Neuron (in vitro differentiated cells): ENCODE measurements at regions not wholly inside any gene's neighbourhood (a gene's known extent, or its start where the extent isn't known, plus 50 kb on each side); places are given as distances from the start of the nearest gene placed in this dataset.

Experiments
- H2AFZ ChIP-seq: one replicate; pipeline ENCODE4 v1.6.1; 2013; ENCODE audit warnings: low read depth, mild to moderate bottlenecking, inconsistent platforms, low read length, moderate library complexity
- H3K27me3 ChIP-seq: one replicate; pipeline ENCODE4 v1.6.1; 2013; ENCODE audit warnings: low read length; ENCODE audit not compliant: insufficient read depth
- H3K36me3 ChIP-seq: one replicate; pipeline ENCODE4 v1.6.1; 2013; ENCODE audit warnings: low read length; ENCODE audit not compliant: insufficient read depth
- H3K4me1 ChIP-seq: one replicate; pipeline ENCODE4 v1.6.1; 2013; ENCODE audit warnings: low read length; ENCODE audit not compliant: insufficient read depth
- H3K4me3 ChIP-seq: 2 replicates; pipeline ENCODE4 v1.5.1; 2013; ENCODE audit warnings: mild to moderate bottlenecking, low read length, moderate library complexity
- H3K9me3 ChIP-seq: one replicate; pipeline ENCODE4 v1.6.1; 2013; ENCODE audit warnings: low read length

GRCh38 chr14:51394384-51394783 is 154.3 kb downstream of the TMX1 start:
- no peaks in the 10 kb centered on the region for H3K9me3 ChIP-seq
- no peak overlapping the region for H3K4me3 ChIP-seq
- no peaks in the 10 kb centered on the region for H3K36me3 ChIP-seq
- H3K27me3 ChIP-seq = no peaks in the 10 kb centered on the region
- H2AFZ ChIP-seq = no peak overlapping the region
- peaks cover 15% of the 10 kb centered on the region for H3K4me1 ChIP-seq

GRCh38 chr14:51394804-51395203 is 154.8 kb downstream of the TMX1 start:
- Histone ChIP-seq H3K36me3 (no peaks in the 10 kb centered on the region), H3K4me1 (peaks cover 15% of the 10 kb centered on the region), H3K9me3 (no peaks in the 10 kb centered on the region), H3K27me3 (no peaks in the 10 kb centered on the region), H2AFZ (peak overlapping the region; percentile 74), H3K4me3 (no peak overlapping the region)

GRCh38 chr14:51395361-51395849 is 155.4 kb downstream of the TMX1 start:
- H3K4me3 ChIP-seq = no peak overlapping the region
- peaks cover 15% of the 10 kb centered on the region for H3K4me1 ChIP-seq
- H2AFZ ChIP-seq = peak overlapping the region; percentile 74
- no peaks in the 10 kb centered on the region for H3K36me3 ChIP-seq
- no peaks in the 10 kb centered on the region for H3K27me3 ChIP-seq
- H3K9me3 ChIP-seq = no peaks in the 10 kb centered on the region

GRCh38 chr14:51396222-51396815 is 156.3 kb downstream of the TMX1 start:
- Histone ChIP-seq H2AFZ (no peak overlapping the region), H3K4me3 (no peak overlapping the region)

GRCh38 chr14:51398898-51399297 is 158.9 kb downstream of the TMX1 start:
- no peaks in the 10 kb centered on the region for H3K36me3 ChIP-seq
- no peak overlapping the region for H3K4me3 ChIP-seq
- H3K27me3 ChIP-seq = no peaks in the 10 kb centered on the region
- no peaks in the 10 kb centered on the region for H3K9me3 ChIP-seq
- no peak overlapping the region for H2AFZ ChIP-seq
- H3K4me1 ChIP-seq = peaks cover 15% of the 10 kb centered on the region

More at GRCh38 chr14:51396222-51396815, 156.3 kb downstream of the TMX1 start:
- Histone ChIP-seq H3K4me1 (peaks cover 15% of the 10 kb centered on the region), H3K36me3 (no peaks in the 10 kb centered on the region), H3K27me3 (no peaks in the 10 kb centered on the region), H3K9me3 (no peaks in the 10 kb centered on the region)

- Histone ChIP-seq H3K4me3 (no peak overlapping the region), H3K9me3 (no peaks in the 10 kb centered on the region), H2AFZ (no peak overlapping the region), H3K27me3 (no peaks in the 10 kb centered on the region), H3K4me1 (peaks cover 7% of the 10 kb centered on the region), H3K36me3 (no peaks in the 10 kb centered on the region)
Measured at GRCh38 chr14:51400139-51400538, 160.1 kb downstream of the TMX1 start.

- no peaks in the 10 kb centered on the region for H3K9me3 ChIP-seq
- H3K4me3 ChIP-seq = no peak overlapping the region
- H3K27me3 ChIP-seq = no peaks in the 10 kb centered on the region
- no peaks in the 10 kb centered on the region for H3K4me1 ChIP-seq
- H3K36me3 ChIP-seq = no peaks in the 10 kb centered on the region
- H2AFZ ChIP-seq = no peak overlapping the region
Measured at GRCh38 chr14:51401272-51401671, 161.2 kb downstream of the TMX1 start.

GRCh38 chr14:51401756-51402155 is 161.7 kb downstream of the TMX1 start:
- Histone ChIP-seq H2AFZ (no peak overlapping the region), H3K27me3 (no peaks in the 10 kb centered on the region), H3K4me1 (no peaks in the 10 kb centered on the region), H3K9me3 (no peaks in the 10 kb centered on the region), H3K36me3 (no peaks in the 10 kb centered on the region), H3K4me3 (no peak overlapping the region)

GRCh38 chr14:51410897-51411296 is 170.8 kb downstream of the TMX1 start:
- Histone ChIP-seq H3K36me3 (no peaks in the 10 kb centered on the region), H2AFZ (peak overlapping the region; percentile 12), H3K4me3 (no peak overlapping the region), H3K4me1 (peaks cover 10% of the 10 kb centered on the region), H3K27me3 (no peaks in the 10 kb centered on the region), H3K9me3 (no peaks in the 10 kb centered on the region)

GRCh38 chr14:51419685-51420084 is 179.6 kb downstream of the TMX1 start:
- Histone ChIP-seq H3K4me3 (no peak overlapping the region), H2AFZ (no peak overlapping the region), H3K9me3 (peaks cover 8% of the 10 kb centered on the region), H3K4me1 (peaks cover 8% of the 10 kb centered on the region), H3K36me3 (no peaks in the 10 kb centered on the region), H3K27me3 (no peaks in the 10 kb centered on the region)

GRCh38 chr14:51422704-51423103 is 182.7 kb downstream of the TMX1 start:
- Histone ChIP-seq H3K9me3 (peaks cover 8% of the 10 kb centered on the region), H2AFZ (no peak overlapping the region), H3K4me3 (no peak overlapping the region), H3K27me3 (no peaks in the 10 kb centered on the region), H3K4me1 (peaks cover 19% of the 10 kb centered on the region), H3K36me3 (no peaks in the 10 kb centered on the region)

- Histone ChIP-seq H3K36me3 (no peaks in the 10 kb centered on the region), H3K27me3 (no peaks in the 10 kb centered on the region), H3K4me1 (peaks cover 24% of the 10 kb centered on the region), H3K9me3 (peaks cover 6% of the 10 kb centered on the region), H3K4me3 (no peak overlapping the region), H2AFZ (peak overlapping the region; percentile 71)
Measured at GRCh38 chr14:51424041-51424440, 184.0 kb downstream of the TMX1 start.

GRCh38 chr14:51424561-51425251 is 184.7 kb downstream of the TMX1 start:
- Histone ChIP-seq H3K4me1 (peaks cover 29% of the 10 kb centered on the region), H3K36me3 (no peaks in the 10 kb centered on the region), H3K27me3 (no peaks in the 10 kb centered on the region), H2AFZ (peak overlapping the region; percentile 71), H3K4me3 (no peak overlapping the region), H3K9me3 (peaks cover 1% of the 10 kb centered on the region)
